Fibroblast of lung (primary cell): ENCODE measurements at regions not wholly inside any gene's neighbourhood (a gene's known extent, or its start where the extent isn't known, plus 50 kb on each side); places are given as distances from the start of the nearest gene placed in this dataset.

Source experiments
- DNase-seq, 2 donors: peaks; one replicate each; pipeline versions ENCODE4 v3.0.0 to v3.0.0-alpha.2; 2010; ENCODE audit warnings: low read depth in 2 of 2
- H2AFZ ChIP-seq: 2 replicates; pipeline ENCODE4 v1.5.1; 2012; ENCODE audit warnings: low read length, control low read depth, inconsistent platforms
- H3K27ac ChIP-seq: 2 replicates; pipeline ENCODE4 v1.5.1; 2011; ENCODE audit warnings: low read length, control low read depth; ENCODE audit not compliant: insufficient read depth
- H3K27me3 ChIP-seq: 2 replicates; pipeline ENCODE4 v1.5.1; 2011; ENCODE audit warnings: mild to moderate bottlenecking, low read length; ENCODE audit not compliant: control insufficient read depth, insufficient read depth
- H3K36me3 ChIP-seq: 2 replicates; pipeline ENCODE4 v1.5.1; 2011; ENCODE audit warnings: low read length; ENCODE audit not compliant: control insufficient read depth, insufficient read depth
- H3K4me1 ChIP-seq: 2 replicates; pipeline ENCODE4 v1.5.1; 2011; ENCODE audit warnings: low read length; ENCODE audit not compliant: control insufficient read depth, insufficient read depth; ENCODE audit errors: extremely low read depth
- H3K4me2 ChIP-seq: 2 replicates; pipeline ENCODE4 v1.5.1; 2011; ENCODE audit warnings: low read length, control low read depth; ENCODE audit not compliant: insufficient read depth; ENCODE audit errors: extremely low read depth
- H3K4me3 ChIP-seq, 4 experiments: fragments of 200-600 bp in 1 of 4; sonication (generic) in 1 of 4; replicated peaks in 1 of 4; 2 replicates each; pipeline ENCODE4 v1.5.1; 2011 to 2016; ENCODE audit warnings: low read length in 4 of 4, low read depth in 3 of 4, mild to moderate bottlenecking in 3 of 4, control low read depth in 2 of 4, inconsistent platforms in 1 of 4, mixed read lengths in 1 of 4; ENCODE audit not compliant: insufficient read depth in 1 of 4; ENCODE audit errors: control extremely low read depth in 1 of 4
- H3K79me2 ChIP-seq: 2 replicates; pipeline ENCODE4 v1.5.1; 2012; ENCODE audit warnings: mild to moderate bottlenecking, low read length, inconsistent platforms; ENCODE audit not compliant: control insufficient read depth, insufficient read depth
- H3K9ac ChIP-seq: 2 replicates; pipeline ENCODE4 v1.5.1; 2011; ENCODE audit warnings: mild to moderate bottlenecking, low read length, control low read depth; ENCODE audit not compliant: insufficient read depth
- H3K9me3 ChIP-seq: 2 replicates; pipeline ENCODE4 v1.5.1; 2012; ENCODE audit warnings: low read depth, low read length; ENCODE audit not compliant: control insufficient read depth, insufficient read depth
- H4K20me1 ChIP-seq: 2 replicates; pipeline ENCODE4 v1.5.1; 2011; ENCODE audit warnings: low read length; ENCODE audit not compliant: control insufficient read depth, insufficient read depth; ENCODE audit errors: extremely low read depth
- EZH2 ChIP-seq: IDR thresholded peaks from 2 replicates; pipeline ENCODE4 v1.5.1; 2012; ENCODE audit warnings: low read length, control low read depth, mild to moderate bottlenecking; ENCODE audit errors: missing control alignments
- TF ChIP-seq, protein P1 (sequence below), 2 donors: IDR thresholded peaks in 1 of 2; conservative IDR thresholded peaks in 1 of 2; 1 replicate in 1 of 2; 2 replicates in 1 of 2; pipeline ENCODE4 v1.5.1; 2011 to 2012; ENCODE audit warnings: low read length in 2 of 2, control low read depth in 1 of 2, inconsistent platforms in 1 of 2, low read depth in 1 of 2, mild to moderate bottlenecking in 1 of 2

GRCh38 chr3:81048058-81048665 is 713.3 kb downstream of the GBE1 start:
- no peak for DNase-seq
- Histone ChIP-seq H3K9me3 (no peaks in the 10 kb centered on the region), H3K27ac (no peak overlapping the region), H3K36me3 (no peaks in the 10 kb centered on the region), H3K79me2 (no peaks in the 10 kb centered on the region), H3K4me1 (no peaks in the 10 kb centered on the region), H2AFZ (no peak overlapping the region), H3K27me3 (no peaks in the 10 kb centered on the region), H4K20me1 (no peaks in the 10 kb centered on the region), H3K4me3 (no peak overlapping the region), H3K9ac (no peak overlapping the region), H3K4me2 (no peak overlapping the region)
- TF ChIP-seq EZH2: no peak
- TF ChIP-seq, protein P1, sequence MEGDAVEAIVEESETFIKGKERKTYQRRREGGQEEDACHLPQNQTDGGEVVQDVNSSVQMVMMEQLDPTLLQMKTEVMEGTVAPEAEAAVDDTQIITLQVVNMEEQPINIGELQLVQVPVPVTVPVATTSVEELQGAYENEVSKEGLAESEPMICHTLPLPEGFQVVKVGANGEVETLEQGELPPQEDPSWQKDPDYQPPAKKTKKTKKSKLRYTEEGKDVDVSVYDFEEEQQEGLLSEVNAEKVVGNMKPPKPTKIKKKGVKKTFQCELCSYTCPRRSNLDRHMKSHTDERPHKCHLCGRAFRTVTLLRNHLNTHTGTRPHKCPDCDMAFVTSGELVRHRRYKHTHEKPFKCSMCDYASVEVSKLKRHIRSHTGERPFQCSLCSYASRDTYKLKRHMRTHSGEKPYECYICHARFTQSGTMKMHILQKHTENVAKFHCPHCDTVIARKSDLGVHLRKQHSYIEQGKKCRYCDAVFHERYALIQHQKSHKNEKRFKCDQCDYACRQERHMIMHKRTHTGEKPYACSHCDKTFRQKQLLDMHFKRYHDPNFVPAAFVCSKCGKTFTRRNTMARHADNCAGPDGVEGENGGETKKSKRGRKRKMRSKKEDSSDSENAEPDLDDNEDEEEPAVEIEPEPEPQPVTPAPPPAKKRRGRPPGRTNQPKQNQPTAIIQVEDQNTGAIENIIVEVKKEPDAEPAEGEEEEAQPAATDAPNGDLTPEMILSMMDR (conservative IDR thresholded peaks at IDR 0.05 in 1 of 2, IDR thresholded peaks at IDR 0.05 in 1 of 2; ENCODE audit: low read depth in 1 of 2, low read length in 2 of 2): no peak

- peak in 1 of 2 donors; percentile 42 for DNase-seq
- Histone ChIP-seq H4K20me1 (no peaks in the 10 kb centered on the region), H3K9ac (no peak overlapping the region), H3K27me3 (no peaks in the 10 kb centered on the region), H3K4me3 (no peak overlapping the region), H3K79me2 (no peaks in the 10 kb centered on the region), H3K9me3 (no peaks in the 10 kb centered on the region), H3K27ac (no peak overlapping the region), H2AFZ (no peak overlapping the region), H3K36me3 (no peaks in the 10 kb centered on the region), H3K4me1 (no peaks in the 10 kb centered on the region), H3K4me2 (no peak overlapping the region)
- TF ChIP-seq, protein P1 (conservative IDR thresholded peaks at IDR 0.05 in 1 of 2, IDR thresholded peaks at IDR 0.05 in 1 of 2; ENCODE audit: low read depth in 1 of 2, low read length in 2 of 2): no peak
Measured at GRCh38 chr3:81045976-81046375, 715.5 kb downstream of the GBE1 start.

- Histone ChIP-seq H3K36me3 (no peaks in the 10 kb centered on the region), H3K27me3 (no peaks in the 10 kb centered on the region), H3K4me1 (no peaks in the 10 kb centered on the region), H3K4me2 (no peak overlapping the region), H3K79me2 (no peaks in the 10 kb centered on the region), H3K9ac (no peak overlapping the region), H4K20me1 (no peaks in the 10 kb centered on the region), H3K27ac (no peak overlapping the region), H3K9me3 (no peaks in the 10 kb centered on the region), H2AFZ (no peak overlapping the region), H3K4me3 (no peak overlapping the region)
- no peak for TF ChIP-seq EZH2
- TF ChIP-seq, protein P1 (conservative IDR thresholded peaks at IDR 0.05 in 1 of 2, IDR thresholded peaks at IDR 0.05 in 1 of 2; ENCODE audit: low read depth in 1 of 2, low read length in 2 of 2): no peak
- DNase-seq: no peak
Measured at GRCh38 chr3:81045246-81045645, 716.2 kb downstream of the GBE1 start.
